ENCODE measurements at regions not wholly inside any gene's neighbourhood (a gene's known extent, or its start where the extent isn't known, plus 50 kb on each side); places are given as distances from the start of the nearest gene placed in this dataset.
"Not testable (repeated sequence)": the region's sequence is repeated elsewhere in the genome, so short reads cannot be mapped to it uniquely, and the experiment has no call there.

- 1 to 4% methylated on average over 8 to 16 of the region's 51 CpGs for WGBS, 2 donors (ENCODE audit: low coverage in 1 of 2)
- Histone ChIP-seq H3K4me1 (peaks cover 0 to 36% (median 5%) of the 10 kb centered on the region in 3 donors), H3K4me3 (peak overlapping the region; percentile 62 to 68), H3K27me3 (peaks cover 33% of the 10 kb centered on the region), H3K9me3 (no peaks in the 10 kb centered on the region), H3K27ac (peak overlapping the region; percentile 68 to 95 (median 86)), H3K36me3 (no peaks in the 10 kb centered on the region)
- peak; percentile 78 for ATAC-seq
- TF ChIP-seq POLR2AphosphoS5 (IDR thresholded peaks at IDR 0.05) (peak; percentile 98), POLR2A (IDR thresholded peaks at IDR 0.05) (peak; percentile 94), EP300 (IDR thresholded peaks at IDR 0.05) (no peak), CTCF (IDR thresholded peaks at IDR 0.05) (no peak)
These were observed 102.0 kb downstream of the OR2B2 start for GRCh38 chr6:27809939-27810767.

DNA sequence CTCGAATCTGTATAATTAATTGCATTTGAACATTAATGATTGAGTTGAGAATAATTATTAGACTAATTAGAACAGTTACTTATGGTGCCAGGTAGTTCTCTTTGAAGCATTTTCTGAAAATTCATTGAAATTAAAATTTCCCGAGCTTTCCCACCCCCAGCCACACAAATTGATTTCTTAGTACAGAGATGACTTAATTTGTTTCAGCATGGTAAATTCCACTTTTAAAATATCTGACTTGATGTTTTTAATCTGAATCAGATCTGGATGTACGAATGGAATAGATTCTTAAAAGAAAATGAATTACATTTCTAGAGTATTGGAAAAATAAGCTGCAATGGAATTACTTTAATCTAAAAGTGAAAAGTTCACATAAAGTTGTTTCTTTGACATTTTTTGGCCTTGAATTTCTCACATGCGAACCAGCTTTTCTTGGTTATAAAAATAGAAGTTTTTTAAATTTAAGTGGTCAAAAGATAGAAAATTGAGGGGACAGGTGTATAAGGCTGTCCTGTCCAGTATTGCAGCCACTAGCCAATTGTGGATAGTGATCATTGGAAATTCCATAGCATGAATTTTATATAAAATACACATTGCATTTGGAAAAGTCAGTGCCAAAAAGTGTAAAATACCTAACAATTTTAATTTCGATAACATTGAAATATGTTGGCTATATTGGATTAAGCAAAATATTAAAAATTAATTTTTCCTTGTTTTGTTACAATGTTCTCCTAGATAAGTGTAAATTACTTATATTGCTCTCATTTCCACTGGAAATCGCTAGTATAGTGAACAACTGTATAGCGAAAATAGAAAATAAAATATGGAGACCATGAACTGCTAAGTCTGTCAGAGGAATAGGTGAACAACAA is 102.9 kb downstream of the OR2B2 start:
- ATAC-seq = no peak
- TF ChIP-seq CTCF (IDR thresholded peaks at IDR 0.05) (no peak), EP300 (IDR thresholded peaks at IDR 0.05) (no peak), POLR2A (IDR thresholded peaks at IDR 0.05) (no peak), POLR2AphosphoS5 (IDR thresholded peaks at IDR 0.05) (no peak)
- Histone ChIP-seq H3K36me3 (no peaks in the 10 kb centered on the region), H3K4me3 (peak overlapping the region; percentile 62 to 68), H3K4me1 (peaks cover 0 to 33% (median 5%) of the 10 kb centered on the region in 3 donors), H3K9me3 (no peaks in the 10 kb centered on the region), H3K27ac (peak overlapping the region; percentile 68 to 95 (median 86)), H3K27me3 (peaks cover 27% of the 10 kb centered on the region)
- 16 to 23% methylated on average over 7 of the region's 7 CpGs for WGBS, 2 donors (ENCODE audit: low coverage in 1 of 2)

DNA sequence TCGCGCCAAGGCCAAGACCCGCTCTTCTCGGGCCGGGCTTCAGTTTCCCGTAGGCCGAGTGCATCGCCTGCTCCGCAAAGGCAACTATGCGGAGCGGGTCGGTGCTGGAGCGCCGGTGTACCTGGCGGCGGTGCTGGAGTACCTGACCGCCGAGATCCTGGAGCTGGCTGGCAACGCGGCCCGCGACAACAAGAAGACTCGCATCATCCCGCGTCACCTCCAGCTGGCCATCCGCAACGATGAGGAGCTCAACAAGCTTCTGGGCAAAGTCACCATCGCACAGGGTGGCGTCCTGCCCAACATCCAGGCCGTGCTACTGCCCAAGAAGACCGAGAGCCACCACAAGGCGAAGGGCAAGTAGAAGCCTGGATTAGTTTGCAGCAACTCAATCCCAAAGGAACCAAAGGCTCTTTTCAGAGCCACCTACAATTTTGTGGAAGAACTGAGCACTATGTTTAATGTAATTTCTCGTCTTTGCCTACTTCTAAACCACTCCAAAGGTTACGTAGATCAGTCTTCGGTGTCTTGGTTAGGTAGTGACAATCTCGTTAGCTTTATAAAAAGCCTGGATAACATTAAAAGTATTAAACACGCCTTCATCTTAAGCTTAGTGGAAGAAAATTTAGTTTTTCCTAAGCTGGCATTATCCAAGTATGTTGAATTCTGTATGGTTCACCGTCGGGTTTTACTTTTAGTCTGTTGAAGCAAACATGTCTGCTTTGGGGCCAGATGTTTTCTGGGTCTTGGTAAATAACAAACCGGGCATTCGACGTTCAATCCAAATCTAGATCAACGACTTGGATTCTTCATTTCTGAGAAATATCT is 103.7 kb downstream of the OR2B2 start:
- not testable (repeated sequence) for H3K9me3 ChIP-seq, H3K36me3 ChIP-seq
- Histone ChIP-seq H3K27me3 (peaks cover 30% of the 10 kb centered on the region), H3K27ac (peak overlapping the region; percentile 48 to 89 (median 86)), H3K4me1 (peaks cover 0 to 33% (median 5%) of the 10 kb centered on the region in 3 donors), H3K4me3 (peak overlapping the region; percentile 31 to 63)
- 11 to 17% methylated on average over 16 to 21 of the region's 43 CpGs for WGBS, 2 donors (ENCODE audit: low coverage in 1 of 2)
- peak; percentile 21 for ATAC-seq

- ATAC-seq = peak; percentile 90
- WGBS, 2 donors (ENCODE audit: low coverage in 1 of 2) = 0 to 3% methylated on average over 13 to 17 of the region's 43 CpGs
- Histone ChIP-seq H3K4me1 (peaks cover 0 to 33% (median 5%) of the 10 kb centered on the region in 3 donors), H3K27me3 (peaks cover 30% of the 10 kb centered on the region), H3K27ac (peak overlapping the region; percentile 48 to 89 (median 86)), H3K4me3 (peak overlapping the region; percentile 31 to 63)
- not testable (repeated sequence) for H3K9me3 ChIP-seq, H3K36me3 ChIP-seq
- TF ChIP-seq POLR2A (IDR thresholded peaks at IDR 0.05) (peak; percentile 40 to 48), POLR2AphosphoS5 (IDR thresholded peaks at IDR 0.05) (peak; percentile 58)
These were observed 104.6 kb downstream of the OR2B2 start for GRCh38 chr6:27807441-27808241.

GRCh38 chr6:27806981-27807440 is 105.2 kb downstream of the OR2B2 start:
- Histone ChIP-seq H3K9me3 (no peaks in the 10 kb centered on the region), H3K27ac (peak overlapping the region; percentile 48 to 89 (median 86)), H3K36me3 (no peaks in the 10 kb centered on the region), H3K27me3 (peaks cover 35% of the 10 kb centered on the region), H3K4me3 (peak overlapping the region; percentile 31 to 63), H3K4me1 (peaks cover 0 to 33% (median 5%) of the 10 kb centered on the region in 3 donors)
- 0 to 3% methylated on average over 5 to 17 of the region's 19 CpGs for WGBS, 2 donors (ENCODE audit: low coverage in 1 of 2)
- no peak for ATAC-seq
- no peak for TF ChIP-seq POLR2A (IDR thresholded peaks at IDR 0.05)
- TF ChIP-seq CTCF (IDR thresholded peaks at IDR 0.05) = no peak
- no peak for TF ChIP-seq EP300 (IDR thresholded peaks at IDR 0.05)
- no peak for TF ChIP-seq POLR2AphosphoS5 (IDR thresholded peaks at IDR 0.05)

Measured in gastroesophageal sphincter (tissue), 4 donors.